Right ventricle myocardium inferior (tissue), 1 donor: ENCODE measurements at regions not wholly inside any gene's neighbourhood (a gene's known extent, or its start where the extent isn't known, plus 50 kb on each side); places are given as distances from the start of the nearest gene placed in this dataset.
A peak's percentile ranks its signal among the peaks of the same experiment; 100 is the strongest.

ENCODE experiments used
- ATAC-seq: fragments of 200-7000 bp; cut with Tn5 transposase; one replicate; pipeline ENCODE4 v1.9.1; 2020; ENCODE audit warnings: mild to moderate bottlenecking, moderate library complexity
- DNase-seq: peaks from one replicate; pipeline ENCODE4 v3.0.0; 2021; ENCODE audit errors: missing footprints
- intact Hi-C: fragments of 100-400 bp; cut with DNase I; formaldehyde crosslinking; loops from one replicate; pipeline ENCODE4 v1.11.0; 2022
- donor health status: DM: no; HTN: yes; CAD: no; lungs with severe emphysema.

DNA sequence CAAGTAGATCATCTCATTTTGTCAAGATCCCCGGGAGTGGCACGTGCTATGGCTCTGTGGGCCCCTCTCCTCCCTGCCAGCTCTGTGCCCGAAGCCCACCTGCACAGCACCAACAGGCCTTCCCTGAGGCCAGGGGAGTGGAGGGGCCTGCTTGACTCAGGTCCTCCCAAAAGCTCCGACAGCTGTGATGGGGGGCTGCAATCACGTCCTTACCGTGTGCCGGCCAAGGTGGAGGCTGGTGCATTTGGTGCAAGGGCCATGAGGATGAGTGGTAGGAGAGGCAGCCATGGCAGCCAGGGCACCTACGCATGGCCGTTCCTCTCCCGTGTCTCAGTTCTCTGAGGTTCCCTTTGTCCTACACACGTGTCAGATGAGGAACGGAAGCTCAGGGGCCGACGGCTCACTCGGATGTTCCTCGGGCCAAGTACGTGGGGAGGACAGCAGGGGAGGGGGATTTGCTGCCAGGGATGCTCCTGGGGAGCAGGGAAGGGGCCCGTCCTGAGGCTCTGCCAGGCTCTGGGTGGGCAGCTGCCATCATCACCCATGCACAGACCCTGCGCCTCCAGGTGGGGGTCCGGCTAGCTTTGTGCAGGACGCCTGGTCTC lies 95.8 kb downstream of the HMX1 start:
- ATAC-seq (no peak), DNase-seq (peak; percentile 35)
- intact Hi-C loops: no loop called here

DNA sequence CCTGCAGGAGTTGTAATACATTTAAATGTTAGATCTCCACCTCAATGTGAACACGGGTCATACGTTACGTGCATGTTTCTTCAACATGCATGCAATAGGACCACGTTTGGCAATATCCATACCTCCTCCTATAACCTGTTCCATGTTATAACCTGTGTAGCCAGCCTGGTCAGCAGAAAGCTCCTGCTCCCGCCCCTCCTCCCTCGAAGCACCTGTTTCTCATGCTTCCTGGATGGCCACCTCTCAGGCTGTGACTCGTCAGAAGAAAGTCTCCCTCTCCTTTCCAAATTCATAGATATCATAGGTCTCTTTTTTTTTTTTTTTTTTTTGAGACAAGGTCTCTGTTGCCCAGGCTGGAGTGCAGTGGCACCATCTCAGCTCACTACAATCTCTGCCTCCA lies 96.5 kb downstream of the HMX1 start:
- ATAC-seq (no peak), DNase-seq (no peak)
- intact Hi-C loops: no loop called here

DNA sequence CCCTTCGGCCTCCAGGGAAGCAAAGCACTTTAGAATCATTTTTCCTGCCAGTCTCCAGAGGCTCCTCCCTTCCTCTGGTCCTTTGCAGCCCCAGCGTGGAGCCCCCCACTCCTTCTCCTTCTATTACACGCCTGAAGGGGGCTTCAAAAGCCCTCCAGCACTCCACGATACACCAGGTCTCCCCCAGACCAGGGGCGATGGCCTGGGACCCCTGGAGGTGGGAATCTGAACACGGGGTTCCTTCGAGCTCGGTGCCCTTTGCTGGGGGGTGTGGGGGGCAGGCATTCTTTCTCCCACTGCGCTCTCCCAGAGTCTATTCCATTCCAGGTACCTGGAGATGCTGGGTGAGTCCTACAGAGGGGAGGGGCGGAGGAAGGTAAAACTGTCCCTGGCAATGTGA lies 97.6 kb downstream of the HMX1 start:
- DNase-seq: peak; percentile 51
- intact Hi-C loops: no loop called here
- no peak for ATAC-seq

DNA sequence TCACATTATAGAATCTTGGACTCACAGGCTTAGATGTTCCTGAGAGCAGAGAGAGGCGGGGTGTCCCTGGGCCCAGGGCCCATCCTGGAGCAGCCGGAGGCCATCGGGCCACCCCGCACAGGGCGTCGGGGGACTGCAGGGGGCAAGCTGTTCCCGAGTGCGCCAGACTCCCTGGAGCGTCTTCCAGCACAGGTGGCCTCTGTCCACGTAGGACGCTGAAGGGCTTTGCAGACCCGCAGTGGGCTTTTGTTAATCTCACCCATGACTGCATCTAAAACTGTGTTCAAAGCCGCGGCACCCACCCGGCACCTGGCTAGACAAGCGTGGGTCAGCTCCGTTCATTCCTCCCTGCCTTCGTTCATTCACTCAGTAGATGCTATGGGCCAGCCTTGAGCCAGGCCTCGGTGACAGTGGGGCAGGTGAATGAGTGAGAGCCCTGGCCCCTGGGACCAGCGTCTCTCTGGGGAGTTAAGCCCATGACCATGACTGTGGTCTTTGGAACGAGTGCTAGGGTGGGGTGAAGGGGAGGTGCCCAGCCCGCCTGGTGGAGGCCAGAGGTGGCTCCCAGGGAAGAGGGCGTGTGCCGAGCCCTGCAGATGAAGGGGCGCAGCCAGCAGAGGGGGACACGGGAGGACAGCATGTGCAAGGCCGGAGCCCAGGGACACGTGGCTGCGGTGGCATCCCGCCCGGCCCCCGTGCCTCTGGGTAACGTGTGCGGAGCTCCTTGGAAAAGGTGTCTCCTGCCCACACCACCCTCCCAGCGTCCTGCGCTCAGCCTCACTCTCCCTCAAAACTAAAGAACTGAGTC lies 98.3 kb downstream of the HMX1 start:
- peak; percentile 61 for DNase-seq
- no peak for ATAC-seq
- intact Hi-C loops: no loop called here

DNA sequence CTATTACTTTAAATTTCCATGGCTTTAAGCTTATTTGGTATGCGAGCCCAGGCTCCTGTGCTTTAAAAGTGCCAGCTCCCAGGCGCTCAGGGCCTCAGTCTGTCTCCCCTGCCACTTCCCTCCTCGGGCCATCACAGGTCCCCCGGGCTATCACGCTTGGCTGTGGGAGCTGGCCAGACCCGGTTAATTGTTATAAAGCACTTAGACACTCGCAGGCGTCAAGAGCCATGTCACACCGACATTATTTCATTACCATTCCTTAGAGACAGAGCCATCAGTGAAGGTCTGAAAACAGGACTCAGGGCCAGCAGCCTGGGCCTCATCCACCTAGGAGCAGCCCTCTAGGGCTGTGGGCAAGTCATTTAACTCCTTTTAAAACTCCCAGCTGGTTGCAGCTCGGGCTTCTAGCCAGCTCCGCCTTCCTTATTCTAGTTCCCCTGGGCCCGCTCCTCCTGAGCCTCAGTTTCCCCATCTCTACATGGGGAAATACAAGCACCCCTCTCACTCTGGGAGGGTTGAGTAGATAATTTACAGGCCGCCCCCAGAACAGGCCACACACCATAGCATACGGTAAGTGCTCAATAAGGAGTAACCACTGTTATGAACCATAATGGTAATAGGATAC lies 99.0 kb downstream of the HMX1 start:
- DNase-seq: peak; percentile 32
- no peak for ATAC-seq
- intact Hi-C loops: no loop called here

DNA sequence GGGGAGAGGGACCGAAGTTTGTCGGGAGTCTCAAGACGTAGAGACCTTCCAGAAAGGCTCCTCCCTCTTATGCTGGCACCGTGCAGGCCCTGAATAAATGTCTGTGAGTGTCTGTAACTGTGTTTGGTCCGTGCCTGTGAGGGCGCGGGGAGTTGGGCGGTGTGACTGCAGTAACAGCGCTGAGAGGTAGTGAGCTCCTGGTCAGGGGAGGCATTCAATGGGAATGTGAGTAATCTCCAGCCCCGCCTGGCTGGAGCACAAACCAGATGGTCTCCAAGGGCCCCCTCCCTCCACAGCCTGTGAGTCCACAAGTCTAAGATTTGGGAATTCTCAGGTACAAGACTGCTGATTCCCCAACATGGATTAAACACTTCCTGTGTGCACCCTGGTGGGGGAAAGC lies 100.0 kb downstream of the HMX1 start:
- intact Hi-C loops: no loop called here
- no peak for ATAC-seq
- DNase-seq: peak; percentile 41

DNA sequence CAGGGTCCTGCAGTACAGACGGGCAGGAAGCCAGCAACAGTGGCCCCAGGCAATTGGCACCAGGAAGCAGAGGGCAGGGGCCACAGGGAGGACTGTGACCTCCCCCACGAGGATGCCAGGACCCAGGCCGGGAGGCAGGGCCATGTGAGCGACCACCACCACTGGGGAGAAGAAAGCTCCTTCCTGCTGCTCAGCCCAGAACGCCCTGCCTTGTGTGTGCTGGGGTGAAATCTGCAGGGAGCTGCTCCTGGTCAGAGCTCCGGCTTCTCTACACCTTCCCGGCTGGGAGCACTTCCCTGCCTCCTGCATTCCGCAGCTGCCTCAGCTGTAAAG lies 100.4 kb downstream of the HMX1 start:
- no peak for ATAC-seq

DNA sequence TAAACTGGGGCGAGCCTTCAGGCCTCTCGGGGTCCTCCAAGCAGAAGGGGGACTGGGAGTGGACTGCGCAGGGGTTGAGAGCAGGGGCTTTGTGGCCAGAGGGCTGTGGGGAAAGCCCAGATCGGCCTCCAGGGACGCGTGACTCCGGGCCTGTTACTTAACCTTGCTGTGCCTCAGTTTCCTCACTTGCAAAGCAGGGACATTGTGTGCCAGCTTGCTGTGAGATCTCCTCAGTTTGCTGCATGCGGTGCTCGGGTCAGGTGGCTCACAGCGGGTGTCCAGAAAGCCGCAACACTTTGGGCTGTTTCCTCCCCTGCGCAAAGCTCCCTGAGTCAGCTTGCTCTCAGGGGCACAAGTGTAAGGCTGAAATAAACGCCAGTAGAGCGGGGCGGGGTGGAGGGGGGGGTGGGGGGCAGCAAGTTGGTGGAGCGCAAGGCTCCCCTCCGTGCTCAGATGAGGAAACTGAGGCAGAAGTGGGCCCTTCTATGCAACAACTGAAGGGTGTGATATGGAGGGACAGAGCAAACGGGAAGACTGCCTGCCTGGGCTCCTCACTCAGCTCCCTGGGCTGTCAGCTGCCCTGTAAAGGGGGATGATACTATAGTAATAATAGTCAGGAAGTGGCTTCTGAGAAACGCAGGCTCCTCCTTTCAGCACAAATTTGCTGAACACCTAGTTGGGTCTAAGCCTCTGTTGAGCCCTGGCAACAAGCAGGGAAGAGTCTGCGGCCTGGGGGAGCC lies 101.0 kb downstream of the HMX1 start:
- ATAC-seq (no peak), DNase-seq (peak; percentile 11)
- intact Hi-C loops: no loop called here

More for the DNA sequence above, 100.4 kb downstream of the HMX1 start:
- intact Hi-C loops: no loop called here
- peak; percentile 57 for DNase-seq

DNA sequence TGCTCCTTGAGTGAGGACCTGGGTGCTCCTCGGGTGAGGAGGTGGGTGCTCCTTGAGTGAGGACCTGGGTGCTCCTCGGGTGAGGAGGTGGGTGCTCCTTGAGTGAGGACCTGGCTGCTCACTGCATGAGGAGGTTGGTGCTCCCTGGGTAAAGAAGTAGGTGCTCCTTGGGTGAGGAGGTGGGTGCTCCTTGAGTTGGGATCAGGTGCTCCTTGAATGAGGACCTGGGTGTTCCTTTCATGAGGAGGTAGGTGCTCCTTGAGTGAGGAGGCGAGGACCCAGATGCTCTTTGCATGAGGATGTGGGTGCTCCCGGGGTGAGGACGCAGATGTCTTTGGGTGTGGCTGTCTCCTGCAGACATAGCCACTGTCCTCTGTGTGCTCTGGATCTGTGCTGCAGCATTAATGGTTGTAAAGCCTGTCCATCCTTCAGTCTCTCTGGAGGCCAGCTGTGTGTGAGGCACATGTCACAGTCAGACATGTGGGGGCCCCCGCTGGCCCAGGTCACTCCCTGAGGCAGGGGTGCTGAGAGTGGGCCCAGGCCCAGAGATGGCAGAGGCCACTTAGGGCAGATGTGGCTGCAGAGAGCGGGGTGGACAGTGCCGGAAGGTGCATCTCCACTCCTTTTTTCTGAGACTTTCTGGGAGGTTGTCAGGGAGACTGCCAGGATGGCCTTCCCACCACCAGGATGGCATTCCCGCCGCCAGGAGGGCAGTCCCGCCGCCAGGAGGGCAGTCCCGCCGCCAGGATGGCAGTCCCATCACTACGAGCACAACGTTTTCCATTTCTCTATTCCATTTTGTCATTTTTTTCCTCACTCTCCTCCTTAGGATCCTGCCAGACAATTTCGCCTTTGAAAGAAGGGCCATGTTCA lies 101.8 kb downstream of the HMX1 start:
- intact Hi-C loops: no loop called here
- ATAC-seq (no peak), DNase-seq (peak; percentile 16)

DNA sequence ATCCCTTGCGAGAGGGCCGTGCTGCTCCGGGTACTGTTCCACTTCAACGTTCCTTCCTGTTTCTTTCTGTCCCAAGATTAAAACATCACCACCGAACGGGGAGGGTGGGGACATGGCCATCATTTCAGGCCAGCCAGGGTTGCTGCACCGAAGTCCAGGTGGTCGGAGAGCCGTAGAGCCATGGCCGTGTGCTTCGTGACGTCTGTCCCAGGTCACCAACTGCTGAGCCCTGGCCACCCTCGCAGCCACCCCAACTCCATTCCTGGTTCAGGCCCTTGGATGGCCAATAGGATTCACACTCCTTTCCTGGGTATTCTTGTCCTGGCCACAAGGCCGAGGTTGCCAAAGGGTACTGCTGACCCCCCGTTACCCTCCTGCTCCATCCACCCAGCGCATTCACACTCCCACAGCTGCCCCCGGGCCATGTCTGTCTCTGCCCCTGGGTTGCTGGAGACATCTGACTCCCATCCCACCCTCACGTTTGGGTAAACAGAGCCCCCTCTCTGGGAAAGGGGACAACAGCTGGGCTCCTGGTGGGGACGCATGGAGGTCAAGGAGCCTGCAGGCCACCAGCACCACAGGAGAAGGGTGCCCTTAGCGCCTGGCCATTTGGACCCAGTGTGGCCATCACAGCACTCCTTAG lies 103.2 kb downstream of the HMX1 start:
- DNase-seq (peak; percentile 55), ATAC-seq (no peak)
- intact Hi-C loops: no loop called here

DNA sequence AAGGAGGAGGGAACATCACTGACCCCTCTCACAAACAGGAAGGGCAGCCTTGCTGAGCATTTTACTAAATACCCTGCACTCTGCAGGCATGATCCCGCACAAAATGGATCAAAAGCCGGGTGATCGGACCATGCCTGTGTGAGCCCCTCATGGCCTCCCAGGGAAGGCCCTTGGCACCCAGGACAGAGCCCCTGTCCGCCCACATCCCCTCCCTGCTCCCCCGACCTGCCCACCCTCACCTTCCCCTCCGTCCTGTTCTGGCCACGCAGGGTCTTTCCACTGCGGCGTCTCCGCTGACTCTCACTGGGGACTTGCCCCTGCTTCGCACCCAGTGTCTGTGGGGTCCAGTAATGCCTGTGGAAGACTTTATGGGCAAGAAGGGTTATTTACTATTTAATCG lies 105.0 kb downstream of the HMX1 start:
- no peak for ATAC-seq
- DNase-seq: peak; percentile 5
- intact Hi-C loops: no loop called here

DNA sequence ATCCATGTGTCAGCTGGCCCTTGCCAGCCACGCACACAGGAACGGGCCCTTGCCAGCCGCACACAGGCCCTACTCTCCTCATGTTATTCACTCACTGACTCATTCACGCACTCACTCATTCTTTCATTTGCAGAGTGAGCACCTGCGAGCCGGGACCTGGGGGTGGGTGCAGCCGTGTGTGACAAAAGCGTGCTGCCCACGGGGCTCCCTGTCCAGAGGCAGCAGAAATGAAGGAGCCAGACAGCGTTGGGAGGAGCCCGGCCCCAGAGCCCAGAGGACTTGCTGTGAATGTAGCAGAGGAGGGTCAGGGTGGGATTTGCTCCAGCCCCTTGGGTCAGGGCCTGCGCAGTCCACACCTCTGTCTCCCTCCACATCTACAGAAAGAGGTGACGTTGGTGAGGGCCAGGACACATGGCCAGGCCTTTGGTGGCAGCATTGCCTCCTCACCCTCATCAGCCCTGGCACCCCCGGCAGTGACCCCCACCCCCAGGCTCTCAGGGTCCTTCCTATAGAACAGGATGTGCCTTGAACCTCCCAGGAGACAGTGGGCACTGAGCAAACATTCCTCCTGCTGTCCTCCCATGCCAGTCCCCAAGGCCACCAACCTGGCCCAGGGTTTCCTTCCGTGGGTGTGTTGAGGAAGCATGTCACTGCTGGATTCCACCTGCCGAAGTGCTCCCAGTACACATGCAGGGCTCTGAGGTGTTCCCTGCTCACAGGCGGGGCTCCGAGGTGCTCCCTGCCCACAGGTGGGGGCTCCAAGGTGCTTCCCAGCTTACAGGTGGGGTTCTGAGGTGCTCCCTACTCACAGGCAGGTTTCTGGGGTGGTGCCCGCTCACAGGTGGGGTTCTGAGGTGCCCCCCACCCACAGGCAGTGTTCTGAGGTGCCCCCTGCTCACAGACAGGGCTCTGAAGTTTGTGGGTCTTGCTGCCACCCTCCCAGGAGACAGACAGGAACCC lies 105.7 kb downstream of the HMX1 start:
- ATAC-seq (no peak), DNase-seq (peak; percentile 27)

DNA sequence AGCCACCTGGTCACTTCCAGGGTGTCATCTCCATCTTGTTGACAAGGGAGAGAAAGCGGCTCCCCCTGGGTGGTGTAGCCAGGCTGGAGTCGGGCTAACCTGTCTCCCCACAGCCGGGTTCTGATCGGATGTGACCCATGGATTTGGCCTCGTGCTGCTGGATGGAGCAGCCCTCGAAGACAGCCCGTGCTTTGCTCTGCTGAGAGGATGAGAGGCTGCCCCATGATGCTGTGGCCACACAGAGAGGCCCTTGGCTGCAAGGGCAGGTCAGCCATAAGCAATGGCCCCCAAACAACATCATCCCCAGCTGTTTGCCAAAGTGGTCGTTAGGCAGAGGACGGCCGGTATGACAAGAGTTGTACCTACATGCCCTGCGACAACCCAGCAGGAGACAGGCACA lies 106.6 kb downstream of the HMX1 start:
- DNase-seq: peak; percentile 15
- ATAC-seq: no peak
- intact Hi-C loops: no loop called here

More for the DNA sequence above, 105.7 kb downstream of the HMX1 start:
- intact Hi-C loops: no loop called here

DNA sequence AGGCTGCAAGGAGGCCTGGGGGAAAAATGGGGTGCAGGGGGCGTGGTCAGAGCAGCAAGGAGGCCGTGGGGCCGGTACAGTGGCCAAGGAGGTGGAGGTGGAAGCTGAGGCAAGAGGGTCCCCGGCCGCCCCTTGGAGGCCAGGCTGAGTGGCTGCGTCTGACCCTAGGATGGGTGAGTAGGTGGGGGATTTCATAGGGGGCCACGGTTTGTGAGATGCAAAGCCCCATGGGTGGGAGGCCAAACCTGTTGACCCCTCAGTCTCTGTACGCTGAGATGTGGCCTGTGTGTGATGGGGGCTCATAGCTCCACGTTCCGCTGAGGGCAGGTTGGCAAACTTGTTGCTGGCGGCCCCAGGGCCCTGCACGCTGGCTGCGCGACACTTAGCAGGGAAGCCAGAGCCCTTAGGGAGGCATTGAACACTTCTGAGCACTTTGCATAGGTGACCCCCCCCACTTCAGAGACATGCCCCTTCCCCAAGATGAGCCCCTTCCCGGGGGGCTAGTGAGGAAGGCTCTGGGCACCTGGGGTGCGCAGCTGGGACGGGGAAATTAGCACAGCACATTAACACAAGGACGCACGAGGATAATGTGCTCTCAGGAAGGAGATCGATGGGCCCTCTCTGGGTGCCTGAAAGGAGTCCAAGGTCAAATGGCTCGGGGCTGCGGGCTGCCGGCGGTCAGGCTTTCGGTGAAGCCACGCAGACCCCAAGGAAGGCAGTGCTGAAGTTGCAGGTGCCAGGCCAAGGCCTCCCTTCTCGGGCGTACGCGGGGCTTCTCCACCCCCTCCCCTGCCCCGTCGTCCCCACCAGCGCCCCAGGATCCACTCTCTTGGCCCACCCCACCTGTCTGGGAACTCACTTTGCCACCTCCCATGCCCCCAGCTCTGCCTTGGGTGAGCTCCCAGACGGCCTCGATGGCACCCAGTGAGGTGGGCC lies 107.4 kb downstream of the HMX1 start:
- DNase-seq (peak; percentile 58), ATAC-seq (no peak)
- intact Hi-C loops: no loop called here

DNA sequence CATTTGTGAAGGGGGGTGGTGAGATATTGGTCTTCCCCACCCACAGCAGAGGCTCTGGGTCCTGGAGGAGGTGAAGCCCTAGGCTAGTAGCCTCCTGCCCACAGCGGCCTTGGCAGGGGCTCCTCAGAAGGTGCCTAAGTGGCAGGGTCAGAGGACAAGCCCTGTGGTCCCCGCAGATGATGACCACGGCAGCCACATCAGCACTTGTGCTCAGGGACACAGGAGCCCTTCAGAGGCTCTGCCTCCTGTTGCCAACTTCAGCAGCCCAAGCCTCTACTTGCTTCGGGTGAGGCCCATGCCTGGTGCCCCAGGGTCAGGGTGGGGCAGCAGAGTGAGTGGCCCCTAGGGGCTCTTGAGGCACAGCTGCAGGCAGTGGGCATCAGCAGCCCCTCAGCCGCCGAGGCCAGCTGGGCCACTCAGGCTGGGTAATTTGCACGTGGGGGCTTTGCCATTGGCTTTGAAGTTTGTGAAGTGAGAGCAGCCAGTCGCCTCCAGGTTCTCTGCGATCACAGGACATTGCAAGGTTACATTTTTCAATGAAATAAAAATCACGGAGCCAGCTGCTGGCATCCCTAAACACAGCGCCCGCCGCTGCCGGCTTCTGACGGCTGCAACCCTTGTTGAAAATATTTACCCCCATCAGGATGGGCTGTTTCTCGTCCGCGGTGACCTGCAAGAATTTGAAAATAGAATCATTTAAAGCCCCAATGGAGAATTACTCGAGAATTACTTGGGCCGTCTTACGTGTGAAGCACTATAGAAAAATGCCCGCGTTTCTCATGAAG lies 108.5 kb downstream of the HMX1 start:
- DNase-seq: peak; percentile 32
- no peak for ATAC-seq
- intact Hi-C loops: no loop called here
